ENCODE measurements at regions not wholly inside any gene's neighbourhood (a gene's known extent, or its start where the extent isn't known, plus 50 kb on each side); places are given as distances from the start of the nearest gene placed in this dataset.

DNA sequence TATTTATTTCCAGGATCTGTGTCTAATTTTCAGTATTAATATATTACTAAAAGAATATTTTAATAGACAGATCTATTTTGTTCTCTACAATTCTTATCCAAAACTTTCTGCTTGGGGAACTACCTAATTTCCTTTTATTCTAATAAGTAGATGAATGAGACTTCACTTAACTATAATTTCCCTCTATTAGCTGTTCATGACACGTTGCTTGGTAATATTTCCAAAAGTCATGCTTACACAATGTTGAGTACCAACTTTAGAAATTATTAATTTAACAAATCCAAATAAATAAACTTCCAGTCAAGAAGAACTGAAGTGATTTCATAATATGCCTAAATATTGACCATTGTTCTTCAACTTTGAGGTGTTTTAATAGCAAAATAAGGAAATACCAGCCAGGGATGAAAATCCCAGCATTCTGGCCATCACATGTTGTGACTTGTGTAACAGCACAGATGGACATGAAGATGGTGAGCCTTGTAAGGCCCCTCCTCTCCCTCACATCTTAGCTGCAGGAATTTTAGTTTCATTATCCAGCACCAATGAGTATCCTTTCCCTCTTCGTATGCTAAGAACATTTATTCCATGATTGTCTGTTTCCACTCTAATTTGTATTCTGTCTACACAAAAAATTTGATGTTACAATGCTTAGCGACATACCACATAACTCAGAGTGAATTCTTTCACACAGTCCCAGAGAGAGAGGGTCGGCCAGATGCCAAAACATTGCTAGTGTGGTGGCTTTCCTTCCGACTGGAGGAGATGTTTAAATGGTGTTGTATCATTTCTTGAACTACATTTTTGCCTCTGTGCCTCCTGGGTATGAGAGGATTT, 137.5 kb downstream of the FOXA2 start:
- FAIRE-seq (no peak), DNase-seq (ENCODE audit: low spot score in 2 of 2) (no peak)

DNA sequence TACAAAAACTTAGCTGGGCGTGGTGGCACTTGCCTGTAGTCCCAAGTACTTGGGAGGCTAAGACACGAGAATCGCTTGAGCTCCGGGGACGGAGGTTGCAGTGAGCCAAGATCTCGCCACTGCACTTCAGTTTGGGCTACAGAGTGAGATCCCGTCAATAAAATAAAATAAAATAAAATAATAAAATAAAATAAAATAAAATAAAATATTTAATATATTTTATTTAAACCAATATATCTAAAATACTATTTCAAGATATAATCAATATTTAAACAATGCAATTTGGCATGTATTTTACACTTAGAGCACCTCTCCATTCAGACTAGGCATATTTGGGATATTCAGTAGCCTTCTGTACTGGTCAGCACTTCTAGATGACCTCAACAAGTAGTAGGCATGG, 142.1 kb downstream of the FOXA2 start:
- FAIRE-seq: no peak
- no peak for DNase-seq (ENCODE audit: low spot score in 2 of 2)

DNA sequence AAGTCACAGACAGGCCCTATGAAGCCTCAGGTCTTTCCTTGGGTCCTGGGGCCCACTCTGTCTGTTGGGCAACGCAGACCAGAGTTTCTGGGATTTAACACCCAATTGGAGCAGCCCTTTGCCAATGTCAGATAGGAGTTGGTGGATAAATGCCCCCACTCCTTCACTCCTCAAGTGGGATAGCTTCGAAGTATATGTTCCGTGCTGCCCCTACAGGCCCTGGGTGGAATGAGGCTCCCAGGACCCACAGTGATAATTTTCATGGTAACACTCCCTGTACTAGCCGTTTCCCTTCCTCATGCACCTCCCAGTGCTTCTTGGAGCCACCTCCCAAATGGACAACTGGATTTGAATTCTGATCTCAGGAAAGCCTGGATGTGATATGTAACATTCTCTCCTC, 145.4 kb downstream of the FOXA2 start:
- FAIRE-seq (no peak), DNase-seq (ENCODE audit: low spot score in 2 of 2) (no peak)

DNA sequence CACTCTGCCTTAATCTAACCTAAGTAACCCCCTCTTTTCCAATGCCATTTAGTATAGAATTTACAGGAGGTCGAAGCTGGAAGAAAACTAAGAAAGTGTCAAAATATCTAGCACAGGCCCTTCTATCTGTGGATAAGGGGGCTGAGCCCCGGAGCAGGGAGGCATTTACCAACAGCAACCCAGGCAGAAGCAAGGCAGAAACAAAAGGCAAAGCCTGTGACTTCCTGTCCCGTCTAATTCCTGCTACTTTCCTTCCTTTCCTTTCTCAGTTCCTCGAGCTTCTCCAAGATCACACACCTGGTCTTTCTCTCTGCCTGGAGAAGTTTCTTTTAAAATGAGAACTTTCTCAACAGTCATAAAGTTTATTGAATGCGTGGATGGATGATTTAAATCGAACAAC, 146.0 kb downstream of the FOXA2 start:
- DNase-seq (ENCODE audit: low spot score in 2 of 2) (no peak), FAIRE-seq (no peak)

DNA sequence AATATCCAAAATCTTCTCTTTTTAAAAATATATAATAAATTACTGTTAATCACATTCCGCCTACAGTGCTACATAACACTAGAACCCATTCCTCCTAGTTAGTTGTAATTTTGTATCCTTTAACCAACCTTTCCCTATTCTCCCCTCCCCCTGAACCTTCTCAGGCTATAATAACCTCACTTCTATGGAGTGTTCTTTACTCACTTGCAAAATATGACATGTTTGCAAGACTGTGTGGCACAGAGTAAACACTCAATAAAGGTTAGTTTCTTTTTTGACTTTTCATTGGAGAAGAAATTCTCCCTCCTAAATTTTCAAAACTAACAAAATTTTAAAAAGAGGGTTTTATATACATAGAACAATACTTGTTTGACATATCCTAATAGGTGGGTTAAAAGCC, 147.0 kb downstream of the FOXA2 start:
- no peak for DNase-seq (ENCODE audit: low spot score in 2 of 2)
- no peak for FAIRE-seq

GRCh38 chr20:22431419-22431818, 153.0 kb downstream of the FOXA2 start:
- DNase-seq (ENCODE audit: low spot score in 2 of 2) (no peak), FAIRE-seq (no peak)

DNA sequence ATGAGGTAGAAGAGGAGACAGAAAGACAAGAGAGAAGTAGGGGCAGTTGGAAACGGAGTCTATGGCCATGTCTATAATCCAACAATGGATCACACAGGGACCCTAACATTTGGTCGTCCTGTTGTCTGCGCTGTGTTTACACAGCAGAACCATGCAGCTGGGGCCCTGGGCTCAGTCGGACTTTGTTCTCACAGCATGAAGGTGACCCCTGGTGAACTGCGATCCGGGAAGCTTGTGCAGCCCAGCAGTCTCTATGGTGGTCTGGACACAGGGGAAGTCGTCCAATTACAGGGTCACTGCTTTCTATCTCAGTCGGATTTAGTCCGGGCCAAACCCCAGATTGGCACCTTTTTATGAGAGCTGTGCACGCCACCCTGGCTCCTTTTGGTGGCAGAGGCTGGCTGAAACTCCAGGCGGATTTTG, 153.6 kb downstream of the FOXA2 start:
- no peak for FAIRE-seq
- no peak for DNase-seq (ENCODE audit: low spot score in 2 of 2)

DNA sequence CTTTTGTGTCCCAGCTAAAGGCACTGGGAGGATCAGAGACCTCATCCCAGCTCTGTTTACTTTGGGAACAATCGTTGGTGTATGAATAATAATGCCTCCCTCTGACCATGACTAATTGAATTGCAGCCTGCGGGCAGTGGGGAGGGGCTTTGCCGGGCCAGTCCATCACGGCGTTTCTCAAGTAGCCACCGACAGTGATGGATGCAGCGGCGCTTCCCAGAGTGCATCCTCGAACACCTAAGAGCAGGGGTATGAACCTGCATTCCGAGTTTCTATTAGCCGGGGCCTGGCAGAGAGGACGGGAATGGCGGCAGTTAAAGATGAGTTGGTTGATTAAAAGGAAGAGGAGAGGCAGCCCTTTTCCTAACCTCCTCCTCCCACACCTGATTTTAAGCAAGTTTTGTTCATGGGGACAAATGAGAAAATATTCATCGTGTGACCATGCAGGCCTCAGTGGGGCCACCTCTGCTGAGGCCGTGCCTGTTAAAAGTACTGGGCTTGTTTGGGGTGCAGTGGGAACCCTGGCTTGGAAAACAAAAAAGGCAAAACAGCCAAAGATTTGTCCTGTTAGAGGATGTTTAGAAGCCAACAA, 154.1 kb downstream of the FOXA2 start:
- no peak for DNase-seq (ENCODE audit: low spot score in 2 of 2)
- FAIRE-seq: no peak

DNA sequence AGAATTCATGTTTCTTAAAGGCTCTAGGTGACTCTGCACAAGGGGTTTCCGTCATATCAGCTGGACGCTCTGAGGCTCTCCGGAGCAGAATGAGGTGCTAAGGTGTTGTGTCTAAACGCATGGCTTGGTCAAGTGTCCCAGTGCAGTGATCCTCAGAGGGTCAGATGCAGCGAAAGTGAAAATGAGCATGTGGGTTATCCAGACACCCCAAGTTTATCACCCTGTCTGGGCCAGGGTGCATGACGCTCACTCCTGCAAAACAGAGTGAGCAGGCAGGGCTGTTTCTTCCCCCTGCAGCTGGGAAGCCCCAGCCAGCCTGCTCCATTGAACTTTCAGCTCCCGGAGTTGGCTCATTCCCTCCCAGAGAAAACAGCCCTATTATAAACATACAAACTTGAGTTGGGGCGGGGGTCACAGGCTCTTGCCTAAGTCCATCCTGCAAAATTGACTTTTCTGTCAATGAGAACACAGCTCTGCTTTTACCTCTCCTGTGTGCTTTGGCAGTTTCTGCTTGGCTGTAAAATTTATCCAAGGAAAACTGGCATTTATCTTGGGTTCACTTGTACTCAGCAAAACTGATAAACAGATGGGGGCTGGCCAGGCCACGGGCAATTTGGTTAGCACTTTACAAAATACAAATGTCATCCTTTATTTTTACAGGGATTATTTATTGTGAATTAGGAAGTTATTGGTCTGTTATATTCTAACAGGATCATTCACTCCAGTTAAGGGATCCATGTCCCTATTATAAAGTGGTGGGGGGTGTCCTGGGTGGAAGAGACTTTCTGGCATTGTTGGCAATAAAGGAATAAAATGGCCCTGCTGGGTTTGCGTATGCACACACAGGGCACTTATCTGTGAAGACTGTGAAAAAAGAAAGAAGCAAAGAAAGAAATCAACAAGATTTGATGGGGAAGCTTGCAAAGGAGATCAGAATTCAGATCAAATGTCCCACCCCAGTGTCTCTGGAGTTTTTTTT, 154.9 kb downstream of the FOXA2 start:
- DNase-seq (ENCODE audit: low spot score in 2 of 2) (no peak), FAIRE-seq (no peak)

DNA sequence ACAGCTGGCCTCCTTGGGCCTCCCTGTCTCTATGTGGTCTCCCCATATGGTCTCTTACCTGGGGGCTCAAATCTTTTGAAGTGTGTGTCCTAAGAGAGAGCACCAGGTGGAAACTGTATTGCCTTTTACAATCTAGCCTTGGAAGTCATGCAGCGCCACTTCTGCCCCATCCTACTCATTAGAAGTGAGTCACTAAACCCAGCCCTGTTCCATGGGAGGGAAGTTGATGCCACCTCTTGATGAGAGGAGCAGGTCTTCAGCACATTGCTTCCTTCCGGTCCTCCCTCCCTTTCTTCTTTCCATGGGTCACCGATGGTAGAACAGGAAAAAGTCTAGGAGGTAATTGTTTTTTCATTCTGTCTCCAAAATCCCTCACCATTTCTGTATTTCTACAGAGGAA, 156.3 kb downstream of the FOXA2 start:
- no peak for FAIRE-seq
- no peak for DNase-seq (ENCODE audit: low spot score in 2 of 2)

- DNase-seq (ENCODE audit: low spot score in 2 of 2) (no peak), FAIRE-seq (no peak)
Measured at GRCh38 chr20:22426772-22427171, 157.6 kb downstream of the FOXA2 start.

DNA sequence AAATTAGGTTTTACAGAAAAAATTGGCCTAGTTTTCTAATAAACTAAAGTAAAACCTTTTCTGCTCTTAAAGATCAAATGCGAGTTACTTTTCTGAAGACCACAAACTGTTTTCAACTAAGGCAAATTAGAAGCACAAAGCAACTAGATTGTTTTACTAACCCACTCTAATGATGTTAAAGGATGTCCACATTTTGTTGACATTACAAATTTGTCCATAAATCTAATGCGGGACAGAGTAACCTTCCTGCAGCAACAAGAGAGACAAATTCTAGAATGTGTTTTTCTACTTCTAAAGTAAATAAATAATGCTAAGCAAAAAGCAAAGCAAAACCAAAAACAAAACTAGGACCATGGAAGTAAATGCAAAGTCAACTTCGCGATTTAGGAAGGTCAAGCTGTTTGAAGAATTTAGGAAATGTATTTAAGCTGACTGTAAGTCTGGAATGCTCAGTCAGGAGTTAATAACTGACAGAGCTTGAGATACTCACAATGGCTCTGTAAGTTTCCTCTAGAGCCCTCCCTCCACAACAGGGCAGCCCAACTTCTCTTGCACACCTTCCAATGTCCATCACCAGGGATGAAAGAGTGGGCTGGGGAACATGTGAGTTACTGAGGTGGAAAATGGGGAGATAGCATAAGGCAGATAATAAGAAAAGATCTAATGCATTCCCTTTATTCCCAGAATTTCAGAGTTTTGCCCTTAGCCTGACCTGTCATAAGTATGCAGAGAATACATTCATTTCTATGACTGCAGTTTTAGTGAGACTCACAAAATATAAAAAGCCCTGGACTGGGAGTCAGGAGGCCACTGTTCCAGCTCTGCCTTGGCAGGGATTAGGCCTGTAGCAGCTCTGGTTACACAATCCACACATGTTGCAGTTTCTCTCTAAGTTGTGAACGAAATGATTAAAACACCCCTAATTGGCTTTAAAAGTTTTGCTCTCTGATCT, 158.8 kb downstream of the FOXA2 start:
- FAIRE-seq: no peak
- no peak for DNase-seq (ENCODE audit: low spot score in 2 of 2)

GRCh38 chr20:22423190-22423832, 161.1 kb downstream of the FOXA2 start:
- no peak for FAIRE-seq

GRCh38 chr20:22420116-22420598, 164.2 kb downstream of the FOXA2 start:
- no peak for DNase-seq (ENCODE audit: low spot score in 2 of 2)
- FAIRE-seq: no peak

More at GRCh38 chr20:22423190-22423832, 161.1 kb downstream of the FOXA2 start:
- DNase-seq (ENCODE audit: low spot score in 2 of 2): no peak

- DNase-seq (ENCODE audit: low spot score in 2 of 2): no peak
- no peak for FAIRE-seq
Measured at GRCh38 chr20:22418738-22419137, 165.6 kb downstream of the FOXA2 start.

DNA sequence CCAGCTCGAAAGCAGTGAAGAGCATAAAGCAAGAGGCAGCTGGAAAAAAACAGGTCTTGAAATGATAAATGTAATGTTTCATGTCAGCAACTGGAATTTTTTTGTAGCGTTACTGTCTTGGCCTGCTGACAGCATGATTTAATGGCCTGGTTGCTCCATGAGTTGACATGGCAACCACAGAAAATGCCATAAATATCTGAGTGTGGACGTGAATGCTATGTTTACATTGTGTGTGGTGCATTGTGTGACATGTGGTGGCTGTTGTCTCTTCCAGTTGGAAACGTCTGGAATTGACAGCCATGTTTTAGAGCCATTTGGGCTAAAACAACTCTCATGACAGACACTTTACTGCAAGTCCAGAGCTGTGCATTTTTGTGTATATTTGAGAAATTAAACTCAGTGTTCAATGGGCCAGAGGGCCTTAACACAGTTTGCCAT, 170.0 kb downstream of the FOXA2 start:
- FAIRE-seq (no peak), DNase-seq (ENCODE audit: low spot score in 2 of 2) (no peak)

- FAIRE-seq (no peak), DNase-seq (ENCODE audit: low spot score in 2 of 2) (no peak)
Measured at GRCh38 chr20:22412977-22413868, 171.1 kb downstream of the FOXA2 start.

Measured in frontal cortex (tissue), 3 donors.